UCSD-AML1 (cell line): ENCODE measurements at regions not wholly inside any gene's neighbourhood (a gene's known extent, or its start where the extent isn't known, plus 50 kb on each side); places are given as distances from the start of the nearest gene placed in this dataset.

Source experiments
- DNase-seq: peaks from one replicate; lab custom pipeline; 2025; ENCODE audit not compliant: unreplicated experiment; lab: John Stamatoyannopoulos, UW

GRCh38 chr1:73953586-73953985 is 244.4 kb downstream of the LRRIQ3 start:
- peak; percentile 1 for DNase-seq

DNA sequence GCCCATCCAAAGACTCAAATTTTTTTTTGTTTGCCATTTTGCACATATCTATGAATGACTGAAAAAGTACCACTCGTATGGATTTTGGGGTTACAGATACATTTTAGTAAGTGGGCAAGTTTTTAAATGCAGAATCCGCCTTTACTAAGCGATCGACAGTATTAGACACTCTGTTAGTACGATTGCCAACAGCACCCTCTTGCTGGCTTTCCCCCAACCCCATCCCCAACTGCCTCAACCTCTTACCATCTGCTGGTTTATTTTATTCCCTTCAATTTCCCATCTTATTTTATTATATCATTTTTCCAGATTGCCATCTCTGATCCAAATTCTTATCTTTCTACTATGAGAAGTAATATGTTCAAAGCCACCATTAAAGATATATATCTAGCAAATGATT is 244.8 kb downstream of the LRRIQ3 start:
- DNase-seq, result no peak

DNA sequence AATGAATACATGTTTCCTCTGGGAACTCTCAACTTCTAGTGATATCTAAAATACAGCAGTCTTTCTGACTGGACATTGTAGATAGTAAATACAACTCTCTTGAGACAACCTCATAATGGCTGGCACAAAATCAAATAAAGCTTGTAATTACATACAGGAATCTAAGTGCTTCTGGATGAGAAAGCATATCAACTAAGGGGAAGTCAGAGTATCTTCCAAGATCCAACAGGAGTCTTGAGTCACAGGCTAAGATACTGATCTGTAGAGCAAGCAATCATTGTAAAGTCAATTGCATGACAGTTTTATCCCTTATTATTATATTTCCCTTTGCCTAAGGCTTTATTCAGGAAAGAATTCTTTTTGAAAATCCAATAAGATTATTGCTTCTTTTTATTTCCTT is 249.9 kb downstream of the LRRIQ3 start:
- DNase-seq, result no peak

DNA sequence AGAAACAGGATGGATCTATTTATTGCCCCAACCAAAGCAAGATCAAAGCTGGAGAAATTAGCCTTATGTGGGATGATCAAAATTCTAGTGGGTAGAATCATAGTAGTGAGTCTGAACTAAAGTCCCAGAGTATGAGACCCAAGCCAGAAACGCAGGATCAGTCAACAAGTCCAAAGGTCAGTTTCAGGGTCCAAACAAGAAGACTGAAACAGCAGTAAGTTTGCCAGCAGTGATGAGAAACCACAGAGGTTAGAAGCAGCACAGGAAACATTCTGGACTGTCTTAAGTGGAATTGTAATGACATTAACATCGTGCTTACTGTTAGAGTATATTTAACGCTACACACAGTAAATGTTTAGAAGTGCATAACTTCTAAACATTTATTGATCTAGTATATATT is 251.0 kb downstream of the LRRIQ3 start:
- DNase-seq, result no peak

- DNase-seq, result no peak
Observed at GRCh38 chr1:73943270-73943669, 254.7 kb downstream of the LRRIQ3 start.

- no peak for DNase-seq
Observed at GRCh38 chr1:73930293-73930692, 267.7 kb downstream of the LRRIQ3 start.

DNA sequence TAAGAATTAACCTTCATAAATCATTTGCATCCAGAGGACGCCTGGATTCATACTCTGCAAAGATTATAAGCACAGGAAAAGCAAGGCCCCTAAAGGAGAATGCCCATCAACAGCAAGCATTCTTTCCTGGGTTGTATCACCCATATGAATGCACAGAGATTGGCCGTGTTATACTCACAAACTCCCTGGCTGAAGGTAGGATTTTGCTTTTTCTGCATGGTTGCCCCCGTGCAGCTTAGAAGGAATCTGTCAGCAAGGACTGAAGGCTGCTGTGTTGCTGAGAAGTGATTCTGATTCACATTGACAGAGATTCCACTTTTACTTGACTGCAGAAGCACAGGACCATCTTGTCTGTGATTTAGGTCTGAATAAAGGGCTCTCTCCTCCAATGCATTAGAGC is 283.0 kb downstream of the LRRIQ3 start:
- no peak for DNase-seq

- no peak for DNase-seq
Observed at GRCh38 chr1:73913025-73913424, 285.0 kb downstream of the LRRIQ3 start.

DNA sequence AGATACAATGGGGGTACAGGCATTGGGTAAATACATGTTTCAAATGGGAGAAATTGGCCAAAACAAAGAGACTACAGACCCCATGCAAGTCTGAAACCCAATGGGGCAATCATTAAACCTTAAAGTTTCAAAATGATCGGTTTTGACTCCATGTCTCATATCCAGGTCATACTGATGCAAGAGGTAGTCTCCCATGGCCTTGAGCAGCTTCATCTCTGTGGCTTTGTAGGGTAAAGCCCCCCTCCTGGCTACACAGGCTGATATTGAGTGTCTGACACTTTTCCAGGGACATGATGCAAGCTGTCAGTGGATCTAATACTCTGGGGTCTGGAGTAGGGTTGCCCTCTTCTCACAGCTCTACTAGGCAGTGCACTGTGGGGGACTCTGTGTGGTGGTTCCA is 286.1 kb downstream of the LRRIQ3 start:
- no peak for DNase-seq

DNA sequence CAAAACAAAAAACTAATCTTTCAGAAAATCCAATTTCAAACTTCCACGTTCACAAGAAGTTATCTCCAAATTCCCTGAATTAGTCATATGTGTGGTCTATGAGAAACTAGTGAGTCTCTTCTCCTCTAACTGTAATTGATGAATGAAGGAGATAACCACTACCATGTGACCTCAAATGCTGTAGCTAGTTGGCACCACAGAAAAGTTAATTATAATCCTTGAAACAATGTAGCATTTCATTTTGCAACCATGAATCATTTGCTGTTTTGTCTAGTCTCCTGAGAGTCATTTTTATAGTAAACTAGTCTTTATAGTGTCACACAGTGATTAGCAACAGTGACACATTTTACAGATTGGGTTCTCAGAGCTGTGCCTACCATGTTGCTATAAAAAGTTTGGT is 287.5 kb downstream of the LRRIQ3 start:
- DNase-seq, result no peak

GRCh38 chr1:73910062-73910461 is 287.9 kb downstream of the LRRIQ3 start:
- no peak for DNase-seq

- DNase-seq, result no peak
Observed at GRCh38 chr1:73909043-73909562, 288.9 kb downstream of the LRRIQ3 start.

- no peak for DNase-seq
Observed at GRCh38 chr1:73907051-73907450, 290.9 kb downstream of the LRRIQ3 start.

DNA sequence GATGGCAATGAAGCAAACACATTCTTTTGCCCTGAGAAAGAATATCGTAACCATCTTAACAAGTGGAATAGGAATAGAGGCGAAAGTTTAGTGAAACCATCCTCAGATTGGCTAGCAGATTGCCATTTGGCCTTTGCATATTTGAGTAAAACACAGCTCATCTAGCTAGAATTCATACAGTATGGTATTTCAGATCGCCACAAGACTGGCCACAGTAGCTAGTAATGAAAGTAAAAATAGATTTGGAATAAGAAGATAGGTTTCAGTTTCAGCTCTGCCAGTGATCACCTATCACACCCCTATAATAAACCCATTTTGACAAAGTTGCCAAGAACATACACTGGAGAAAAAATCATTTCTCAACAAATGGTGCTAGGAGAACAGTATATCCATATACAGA is 294.9 kb downstream of the LRRIQ3 start:
- no peak for DNase-seq

DNA sequence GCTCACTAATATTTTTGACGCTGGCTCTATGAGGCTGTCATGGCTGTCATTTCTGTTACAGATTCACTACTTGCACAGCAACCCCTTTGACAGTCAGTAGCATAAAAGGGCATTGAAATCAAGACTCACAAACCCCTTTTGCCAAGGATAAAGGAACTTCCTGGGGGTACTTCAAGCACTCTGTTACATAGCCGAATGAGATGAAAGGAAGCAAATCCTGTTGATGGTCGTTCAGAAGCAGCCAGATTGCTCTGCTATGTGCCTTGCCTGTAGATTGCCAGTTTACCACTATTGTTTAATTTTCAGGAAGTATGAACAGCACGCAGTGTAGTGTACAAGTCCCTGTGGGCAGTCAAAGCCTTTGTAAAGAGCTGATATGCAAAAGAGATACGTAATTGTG is 296.2 kb downstream of the LRRIQ3 start:
- no peak for DNase-seq

DNA sequence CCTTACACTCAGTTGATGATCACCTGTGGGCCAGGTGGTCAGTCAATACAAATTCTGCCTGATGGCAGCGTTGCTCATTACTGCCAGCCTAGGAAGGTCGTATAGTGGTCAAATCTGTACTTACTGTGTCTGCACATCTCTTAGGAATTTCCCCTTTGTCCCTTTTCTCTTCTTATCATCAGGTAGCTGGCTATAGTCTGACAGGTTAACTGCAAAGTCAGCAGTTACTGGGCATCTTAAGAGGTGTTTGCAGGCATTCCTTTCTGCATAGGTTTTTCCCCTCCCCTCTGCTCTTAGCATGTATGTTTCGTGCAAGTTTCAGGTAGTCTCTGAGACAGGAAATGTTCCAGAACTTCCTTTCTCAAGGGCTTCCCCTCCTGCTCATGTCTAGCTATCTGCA is 298.7 kb downstream of the LRRIQ3 start:
- no peak for DNase-seq

DNA sequence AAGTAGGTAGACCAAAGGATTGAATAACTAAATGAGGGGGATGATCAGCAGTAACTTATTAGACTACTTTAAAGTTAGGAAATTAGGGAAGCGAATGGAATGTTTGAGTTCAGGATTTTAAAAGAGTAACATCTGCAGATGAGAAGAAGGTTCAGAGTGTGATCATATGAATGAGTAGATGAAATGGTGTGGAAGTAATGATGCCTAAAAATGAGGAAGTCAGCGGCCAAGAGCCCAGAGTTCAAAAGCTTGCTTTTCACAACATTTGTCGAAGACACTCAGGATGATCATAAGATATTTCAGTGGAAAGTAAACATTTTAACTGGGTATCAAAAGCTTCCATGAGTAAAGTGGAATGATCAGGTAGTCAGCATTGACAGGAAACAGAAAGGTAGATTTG is 299.4 kb downstream of the LRRIQ3 start:
- DNase-seq, result no peak

GRCh38 chr1:73887412-73887811 is 310.6 kb downstream of the LRRIQ3 start:
- DNase-seq, result no peak

DNA sequence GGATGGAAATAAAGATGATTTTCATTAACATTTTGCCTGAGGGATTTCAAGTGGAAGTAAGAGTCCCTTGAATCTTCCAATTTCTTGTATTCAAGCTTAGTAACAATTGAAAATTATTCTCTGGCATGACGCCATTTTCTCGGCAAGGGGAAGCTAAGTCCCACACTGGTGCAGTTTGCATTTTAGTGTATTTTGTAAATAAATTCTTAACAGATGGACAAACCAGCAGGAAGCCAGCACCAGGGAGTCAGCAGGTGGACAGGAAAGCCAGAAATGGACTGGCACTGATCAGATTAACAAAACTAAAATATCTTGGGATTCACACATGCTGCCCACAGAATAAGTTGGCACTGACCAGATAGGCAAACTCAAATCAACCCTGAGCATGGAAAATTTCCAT is 311.3 kb downstream of the LRRIQ3 start:
- no peak for DNase-seq

GRCh38 chr1:73874806-73875205 is 323.2 kb downstream of the LRRIQ3 start:
- DNase-seq, result no peak

- no peak for DNase-seq
Observed at GRCh38 chr1:73868810-73869336, 329.1 kb downstream of the LRRIQ3 start.

GRCh38 chr1:73862355-73862754 is 335.6 kb downstream of the LRRIQ3 start:
- DNase-seq, result no peak

- no peak for DNase-seq
Observed at GRCh38 chr1:73860421-73860950, 337.5 kb downstream of the LRRIQ3 start.
